OCI-LY3 (cell line): ENCODE measurements at regions not wholly inside any gene's neighbourhood (a gene's known extent, or its start where the extent isn't known, plus 50 kb on each side); places are given as distances from the start of the nearest gene placed in this dataset.

Source experiments
- H2AFZ ChIP-seq: fragments of 200-600, 300-600 bp; shearing (Covaris generic); 2 replicates; pipeline ENCODE4 v1.6.0; 2014; ENCODE audit warnings: antibody characterized with exemption, low read depth, low read length
- H3K27ac ChIP-seq: fragments of 200-600, 300-600 bp; sonication (generic); 2 replicates; pipeline ENCODE4 v1.5.1; 2014; ENCODE audit warnings: mild to moderate bottlenecking, low read length, moderate library complexity, mixed read lengths
- H3K27me3 ChIP-seq: fragments of 200-600, 300-600 bp; sonication (generic); 2 replicates; pipeline ENCODE4 v1.6.1; 2014; ENCODE audit warnings: low read depth, low read length, mixed read lengths
- H3K36me3 ChIP-seq: fragments of 200-600, 300-600 bp; sonication (generic); replicated peaks from 2 replicates; pipeline ENCODE3; 2014; ENCODE audit warnings: low read depth, low read length, mixed read lengths
- H3K4me1 ChIP-seq: fragments of 300-600, 200-600 bp; sonication (generic); 2 replicates; pipeline ENCODE4 v1.6.1; 2014; ENCODE audit warnings: low read length, mixed read lengths
- H3K4me2 ChIP-seq: fragments of 200-600, 300-600 bp; sonication (generic); 2 replicates; pipeline ENCODE4 v1.6.1; 2014; ENCODE audit warnings: low read length, mixed read lengths
- H3K4me3 ChIP-seq: fragments of 300-600, 200-600 bp; sonication (generic); 2 replicates; pipeline ENCODE4 v1.5.1; 2014; ENCODE audit warnings: antibody characterized with exemption, mild to moderate bottlenecking, low read length, moderate library complexity
- H3K79me2 ChIP-seq: fragments of 300-600, 200-600 bp; shearing (Covaris generic); 2 replicates; pipeline ENCODE4 v1.6.1; 2014; ENCODE audit warnings: mild to moderate bottlenecking, low read length, mixed read lengths
- H3K9ac ChIP-seq: fragments of 300-600, 200-600 bp; shearing (Covaris generic); 2 replicates; pipeline ENCODE4 v1.6.0; 2014; ENCODE audit warnings: mild to moderate bottlenecking, low read length, moderate library complexity
- H3K9me3 ChIP-seq: fragments of 200-600, 300-600 bp; shearing (Covaris generic); 2 replicates; pipeline ENCODE4 v1.6.1; 2014; ENCODE audit warnings: low read length, mixed read lengths; ENCODE audit not compliant: insufficient read depth
- H4K20me1 ChIP-seq: fragments of 200-600, 300-600 bp; sonication (generic); 2 replicates; pipeline ENCODE4 v1.6.1; 2016; ENCODE audit warnings: low read length, mixed read lengths; ENCODE audit not compliant: insufficient read depth
- EZH2phosphoT487 ChIP-seq: fragments of 200-600 bp; shearing (Covaris generic); IDR thresholded peaks from 2 replicates; pipeline ENCODE4 v1.6.1; 2018; ENCODE audit warnings: antibody characterized with exemption, mixed run types, low read depth
- TF ChIP-seq, protein P1 (sequence below): fragments of 200-600, 300-600 bp; sonication (generic); IDR thresholded peaks from 2 replicates; pipeline ENCODE4 v1.5.1; 2014; ENCODE audit warnings: antibody characterized with exemption, low read length, low read depth

DNA sequence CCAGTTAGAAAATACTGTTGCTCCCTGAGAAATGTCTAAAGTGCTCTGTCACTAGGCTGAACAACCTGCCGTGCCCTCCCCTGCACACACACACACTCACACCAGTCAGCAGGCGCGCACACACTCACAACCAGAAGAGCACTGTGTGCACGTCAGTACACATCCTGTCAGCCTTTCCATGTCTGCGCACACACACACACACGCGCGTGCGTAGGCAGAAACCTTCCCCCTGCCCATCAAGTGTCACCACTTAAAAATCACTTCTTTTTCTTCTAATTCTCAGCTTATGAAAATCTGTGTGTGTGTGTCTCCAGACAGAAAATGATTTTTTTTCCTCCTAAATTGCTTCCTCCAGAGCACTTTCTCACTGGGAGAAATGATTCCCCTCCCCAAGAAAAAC is 100.3 kb downstream of the EDN3 start:
- H2AFZ ChIP-seq = no peak overlapping the region

DNA sequence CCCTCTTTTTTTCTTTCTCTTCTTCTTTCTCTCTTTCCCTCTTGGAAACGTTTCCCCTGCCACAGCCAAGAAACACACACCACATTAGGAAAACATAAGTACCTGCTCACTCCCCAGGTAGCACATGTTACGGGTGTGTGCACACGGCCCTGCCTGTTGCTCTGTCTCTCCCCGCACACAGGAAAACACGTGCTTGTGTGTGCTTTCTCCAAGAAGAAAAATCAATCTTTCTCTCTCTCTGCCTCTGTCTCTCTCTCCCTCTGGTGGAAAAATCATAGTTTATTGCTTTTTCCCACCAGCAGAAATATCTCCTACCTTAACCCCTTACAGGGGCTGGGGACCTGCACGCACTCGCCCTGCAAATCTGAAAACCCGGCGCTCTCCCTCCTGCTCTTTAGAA is 102.3 kb downstream of the EDN3 start:
- Histone ChIP-seq H3K4me1 (peaks cover 5% of the 10 kb centered on the region; the same call in 1 of the 2 replicates), H4K20me1 (no peaks in the 10 kb centered on the region), H3K9me3 (no peaks in the 10 kb centered on the region), H3K4me3 (no peak overlapping the region), H3K27me3 (peaks cover 85% of the 10 kb centered on the region), H3K79me2 (no peaks in the 10 kb centered on the region), H3K27ac (no peak overlapping the region), H3K4me2 (no peak overlapping the region), H3K36me3 (no peaks in the 10 kb centered on the region), H3K9ac (no peak overlapping the region), H2AFZ (no peak overlapping the region)
- TF ChIP-seq EZH2phosphoT487 = no peak
- TF ChIP-seq, protein P1, sequence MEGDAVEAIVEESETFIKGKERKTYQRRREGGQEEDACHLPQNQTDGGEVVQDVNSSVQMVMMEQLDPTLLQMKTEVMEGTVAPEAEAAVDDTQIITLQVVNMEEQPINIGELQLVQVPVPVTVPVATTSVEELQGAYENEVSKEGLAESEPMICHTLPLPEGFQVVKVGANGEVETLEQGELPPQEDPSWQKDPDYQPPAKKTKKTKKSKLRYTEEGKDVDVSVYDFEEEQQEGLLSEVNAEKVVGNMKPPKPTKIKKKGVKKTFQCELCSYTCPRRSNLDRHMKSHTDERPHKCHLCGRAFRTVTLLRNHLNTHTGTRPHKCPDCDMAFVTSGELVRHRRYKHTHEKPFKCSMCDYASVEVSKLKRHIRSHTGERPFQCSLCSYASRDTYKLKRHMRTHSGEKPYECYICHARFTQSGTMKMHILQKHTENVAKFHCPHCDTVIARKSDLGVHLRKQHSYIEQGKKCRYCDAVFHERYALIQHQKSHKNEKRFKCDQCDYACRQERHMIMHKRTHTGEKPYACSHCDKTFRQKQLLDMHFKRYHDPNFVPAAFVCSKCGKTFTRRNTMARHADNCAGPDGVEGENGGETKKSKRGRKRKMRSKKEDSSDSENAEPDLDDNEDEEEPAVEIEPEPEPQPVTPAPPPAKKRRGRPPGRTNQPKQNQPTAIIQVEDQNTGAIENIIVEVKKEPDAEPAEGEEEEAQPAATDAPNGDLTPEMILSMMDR = no peak

More for the DNA sequence above, 100.3 kb downstream of the EDN3 start:
- no peaks in the 10 kb centered on the region for H3K9me3 ChIP-seq
- no peak overlapping the region for H3K27ac ChIP-seq
- H3K36me3 ChIP-seq = no peaks in the 10 kb centered on the region
- peaks cover 5% of the 10 kb centered on the region; the same call in 1 of the 2 replicates for H3K4me1 ChIP-seq
- H3K9ac ChIP-seq = no peak overlapping the region
- H3K79me2 ChIP-seq = no peaks in the 10 kb centered on the region
- no peak overlapping the region for H3K4me3 ChIP-seq
- peaks cover 78% of the 10 kb centered on the region for H3K27me3 ChIP-seq
- no peaks in the 10 kb centered on the region for H4K20me1 ChIP-seq
- TF ChIP-seq EZH2phosphoT487 = no peak
- TF ChIP-seq, protein P1 = no peak
- H3K4me2 ChIP-seq = no peak overlapping the region

DNA sequence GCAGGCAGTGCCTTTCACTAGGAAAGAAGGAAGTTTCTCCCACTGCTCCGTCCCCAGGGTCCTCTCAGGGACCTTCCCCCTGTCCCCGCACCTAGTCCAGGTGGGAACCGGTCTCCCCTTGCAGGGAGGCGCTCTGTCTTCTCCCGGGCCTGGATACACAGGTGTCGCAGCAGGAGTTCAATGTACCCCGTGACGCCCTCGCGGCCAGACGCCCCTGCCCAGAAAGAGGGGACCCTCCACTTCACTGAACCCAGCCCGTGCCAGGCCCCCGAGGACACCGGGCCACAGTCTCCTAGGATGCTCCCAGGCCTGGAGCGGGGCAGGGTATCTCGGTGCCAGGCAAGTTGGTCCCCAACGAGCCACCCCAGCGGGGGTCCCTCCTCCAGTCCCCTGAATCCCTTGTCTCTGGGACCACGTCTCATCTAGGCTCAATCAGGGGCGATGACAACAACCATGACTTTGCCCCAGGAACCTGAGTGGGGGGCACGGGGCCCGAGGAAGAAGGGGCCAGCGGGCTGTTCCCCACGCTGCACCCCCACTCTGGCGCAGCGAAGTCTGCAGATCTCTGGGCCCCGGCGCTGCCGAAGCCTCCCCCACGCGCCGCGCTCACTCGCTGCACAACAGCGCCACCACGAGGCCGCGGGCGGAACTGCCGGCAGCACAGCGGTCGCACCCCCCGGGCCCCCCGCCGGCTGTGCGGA is 103.0 kb downstream of the EDN3 start:
- Histone ChIP-seq H3K4me1 (peaks cover 5% of the 10 kb centered on the region; the same call in 1 of the 2 replicates), H3K9me3 (no peaks in the 10 kb centered on the region), H3K79me2 (no peaks in the 10 kb centered on the region), H3K27me3 (peaks cover 89% of the 10 kb centered on the region), H3K9ac (no peak overlapping the region), H3K36me3 (no peaks in the 10 kb centered on the region), H3K4me2 (peak overlapping the region; percentile 59), H3K27ac (no peak overlapping the region), H3K4me3 (peak overlapping the region; percentile 22; the same call in 1 of the 2 replicates), H2AFZ (no peak overlapping the region), H4K20me1 (no peaks in the 10 kb centered on the region)
- TF ChIP-seq, protein P1 = peak; percentile 100
- no peak for TF ChIP-seq EZH2phosphoT487

DNA sequence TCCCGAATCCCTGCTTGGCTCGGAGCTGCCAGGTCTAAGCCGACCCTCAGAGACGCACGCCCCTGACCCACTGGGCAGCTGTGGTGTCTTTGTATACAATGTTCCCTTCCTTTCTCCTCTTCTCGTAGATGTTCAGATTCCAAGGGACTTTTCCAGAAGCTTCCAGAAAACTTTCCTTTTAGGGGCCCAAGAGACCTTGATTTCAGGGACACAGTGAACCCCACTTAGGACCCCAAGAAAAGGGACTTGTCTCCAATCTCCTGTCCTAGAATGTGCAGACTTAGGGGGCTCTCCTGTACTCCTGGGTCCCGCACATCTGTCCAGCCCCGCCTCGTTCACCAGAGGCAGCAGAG is 103.5 kb downstream of the EDN3 start:
- H3K4me2 ChIP-seq = peak overlapping the region; percentile 59
- H3K27me3 ChIP-seq = peaks cover 88% of the 10 kb centered on the region
- TF ChIP-seq, protein P1 = no peak; the same call in 1 of the 2 replicates
- TF ChIP-seq EZH2phosphoT487 = no peak

More for the DNA sequence above, 103.5 kb downstream of the EDN3 start:
- Histone ChIP-seq H3K79me2 (no peaks in the 10 kb centered on the region), H3K4me1 (peaks cover 5% of the 10 kb centered on the region; the same call in 1 of the 2 replicates), H3K27ac (no peak overlapping the region), H3K36me3 (no peaks in the 10 kb centered on the region), H4K20me1 (no peaks in the 10 kb centered on the region), H3K9me3 (no peaks in the 10 kb centered on the region), H3K4me3 (no peak overlapping the region), H2AFZ (no peak overlapping the region), H3K9ac (no peak overlapping the region)
